ENCODE measurements at regions not wholly inside any gene's neighbourhood (a gene's known extent, or its start where the extent isn't known, plus 50 kb on each side); places are given as distances from the start of the nearest gene placed in this dataset.

GRCh38 chr6:16929809-16930208, 168.5 kb upstream of the ATXN1 start:
- Histone ChIP-seq H3K9ac (ENCODE audit: low read depth, low read length, poor library complexity, severe bottlenecking) (no peak overlapping the region), H3K4me1 (ENCODE audit: insufficient read depth, low read length, poor library complexity, severe bottlenecking) (peaks cover 3% of the 10 kb centered on the region), H3K4me2 (ENCODE audit: low read depth, low read length, poor library complexity, severe bottlenecking) (no peak overlapping the region), H2AFZ (ENCODE audit: low read length) (no peak overlapping the region), H3K4me3 (ENCODE audit: low read length, poor library complexity, severe bottlenecking) (no peak overlapping the region), H3K79me2 (ENCODE audit: insufficient read depth, low read length) (no peaks in the 10 kb centered on the region), H3K27me3 (ENCODE audit: insufficient read depth, low read length, poor library complexity, severe bottlenecking) (no peaks in the 10 kb centered on the region), H3K36me3 (ENCODE audit: insufficient read depth, low read length) (no peaks in the 10 kb centered on the region), H3F3A (ENCODE audit: low read depth) (no peaks in the 10 kb centered on the region), H4K20me1 (ENCODE audit: insufficient read depth, low read length, poor library complexity, severe bottlenecking) (no peaks in the 10 kb centered on the region), H3K9me2 (replicated peaks; ENCODE audit: low read depth, low read length) (no peaks in the 10 kb centered on the region), H3K9me3 (ENCODE audit: insufficient read depth, low read depth, low read length) (no peaks in the 10 kb centered on the region)
- TF ChIP-seq CTCF (conservative IDR thresholded peaks at IDR 0.05; ENCODE audit: low read length) (no peak), EZH2phosphoT487 (IDR thresholded peaks at IDR 0.05; ENCODE audit: borderline replicate concordance) (no peak)

GRCh38 chr6:16928387-16928786, 167.1 kb upstream of the ATXN1 start:
- Histone ChIP-seq H3K4me2 (ENCODE audit: low read depth, low read length, poor library complexity, severe bottlenecking) (no peak overlapping the region), H3F3A (ENCODE audit: low read depth) (no peaks in the 10 kb centered on the region), H3K36me3 (ENCODE audit: insufficient read depth, low read length) (no peaks in the 10 kb centered on the region), H3K9me2 (replicated peaks; ENCODE audit: low read depth, low read length) (no peaks in the 10 kb centered on the region), H3K27me3 (ENCODE audit: insufficient read depth, low read length, poor library complexity, severe bottlenecking) (no peaks in the 10 kb centered on the region), H3K9ac (ENCODE audit: low read depth, low read length, poor library complexity, severe bottlenecking) (no peak overlapping the region), H4K20me1 (ENCODE audit: insufficient read depth, low read length, poor library complexity, severe bottlenecking) (no peaks in the 10 kb centered on the region), H2AFZ (ENCODE audit: low read length) (no peak overlapping the region), H3K4me3 (ENCODE audit: low read length, poor library complexity, severe bottlenecking) (no peak overlapping the region), H3K79me2 (ENCODE audit: insufficient read depth, low read length) (no peaks in the 10 kb centered on the region), H3K4me1 (ENCODE audit: insufficient read depth, low read length, poor library complexity, severe bottlenecking) (no peaks in the 10 kb centered on the region), H3K9me3 (ENCODE audit: insufficient read depth, low read depth, low read length) (no peaks in the 10 kb centered on the region)
- no peak for TF ChIP-seq CTCF (conservative IDR thresholded peaks at IDR 0.05; ENCODE audit: low read length)
- no peak for TF ChIP-seq EZH2phosphoT487 (IDR thresholded peaks at IDR 0.05; ENCODE audit: borderline replicate concordance)

- TF ChIP-seq CTCF (conservative IDR thresholded peaks at IDR 0.05; ENCODE audit: low read length) (no peak), EZH2phosphoT487 (IDR thresholded peaks at IDR 0.05; ENCODE audit: borderline replicate concordance) (no peak)
- Histone ChIP-seq H2AFZ (ENCODE audit: low read length) (no peak overlapping the region), H3K4me2 (ENCODE audit: low read depth, low read length, poor library complexity, severe bottlenecking) (no peak overlapping the region), H3K9me2 (replicated peaks; ENCODE audit: low read depth, low read length) (no peaks in the 10 kb centered on the region), H3K79me2 (ENCODE audit: insufficient read depth, low read length) (no peaks in the 10 kb centered on the region), H3K27me3 (ENCODE audit: insufficient read depth, low read length, poor library complexity, severe bottlenecking) (no peaks in the 10 kb centered on the region), H3K36me3 (ENCODE audit: insufficient read depth, low read length) (no peaks in the 10 kb centered on the region), H3F3A (ENCODE audit: low read depth) (no peaks in the 10 kb centered on the region), H3K4me1 (ENCODE audit: insufficient read depth, low read length, poor library complexity, severe bottlenecking) (no peaks in the 10 kb centered on the region), H3K9ac (ENCODE audit: low read depth, low read length, poor library complexity, severe bottlenecking) (no peak overlapping the region), H3K9me3 (ENCODE audit: insufficient read depth, low read depth, low read length) (no peaks in the 10 kb centered on the region), H3K4me3 (ENCODE audit: low read length, poor library complexity, severe bottlenecking) (no peak overlapping the region), H4K20me1 (ENCODE audit: insufficient read depth, low read length, poor library complexity, severe bottlenecking) (no peaks in the 10 kb centered on the region)
Observed at GRCh38 chr6:16927205-16927604, 165.9 kb upstream of the ATXN1 start.
